ENCODE measurements at regions not wholly inside any gene's neighbourhood (a gene's known extent, or its start where the extent isn't known, plus 50 kb on each side); places are given as distances from the start of the nearest gene placed in this dataset.

- TF ChIP-seq CTCF (IDR thresholded peaks at IDR 0.05; ENCODE audit: low read depth, low read length) = no peak
- in situ Hi-C loops (cut with HindIII; ENCODE audit: low sequenced_read_pairs) = no loop called here
- H3K4me3 ChIP-seq (ENCODE audit: low read depth, low read length) = no peak overlapping the region
- DNase-seq (ENCODE audit: low read depth, low spot score) = no peak
Measured at GRCh38 chr7:124318721-124319450, 286.0 kb upstream of the TMEM229A start.

- TF ChIP-seq CTCF (IDR thresholded peaks at IDR 0.05; ENCODE audit: low read depth, low read length) = no peak
- no peak overlapping the region for H3K4me3 ChIP-seq (ENCODE audit: low read depth, low read length)
- no peak for DNase-seq (ENCODE audit: low read depth, low spot score)
- in situ Hi-C loops (cut with HindIII; ENCODE audit: low sequenced_read_pairs) = no loop called here
Measured at GRCh38 chr7:124310934-124311390, 278.1 kb upstream of the TMEM229A start.

- DNase-seq (ENCODE audit: low read depth, low spot score) = no peak
- no peak overlapping the region for H3K4me3 ChIP-seq (ENCODE audit: low read depth, low read length)
- TF ChIP-seq CTCF (IDR thresholded peaks at IDR 0.05; ENCODE audit: low read depth, low read length) = no peak
- in situ Hi-C loops (cut with HindIII; ENCODE audit: low sequenced_read_pairs) = no loop called here
Measured at GRCh38 chr7:124308384-124308783, 275.5 kb upstream of the TMEM229A start.

- in situ Hi-C loops (cut with HindIII; ENCODE audit: low sequenced_read_pairs) = no loop called here
Measured at GRCh38 chr7:124295289-124295688, 262.4 kb upstream of the TMEM229A start.

GRCh38 chr7:124284937-124285336 is 252.1 kb upstream of the TMEM229A start:
- in situ Hi-C loops (cut with HindIII; ENCODE audit: low sequenced_read_pairs) = no loop called here
- no peak overlapping the region for H3K4me3 ChIP-seq (ENCODE audit: low read depth, low read length)
- TF ChIP-seq CTCF (IDR thresholded peaks at IDR 0.05; ENCODE audit: low read depth, low read length) = no peak
- DNase-seq (ENCODE audit: low read depth, low spot score) = no peak

More at GRCh38 chr7:124295289-124295688, 262.4 kb upstream of the TMEM229A start:
- no peak for TF ChIP-seq CTCF (IDR thresholded peaks at IDR 0.05; ENCODE audit: low read depth, low read length)
- DNase-seq (ENCODE audit: low read depth, low spot score) = no peak
- no peak overlapping the region for H3K4me3 ChIP-seq (ENCODE audit: low read depth, low read length)

- DNase-seq (ENCODE audit: low read depth, low spot score) = no peak
- no peak overlapping the region for H3K4me3 ChIP-seq (ENCODE audit: low read depth, low read length)
- peak; percentile 50 for TF ChIP-seq CTCF (IDR thresholded peaks at IDR 0.05; ENCODE audit: low read depth, low read length)
- in situ Hi-C loops (cut with HindIII; ENCODE audit: low sequenced_read_pairs) = no loop called here
Measured at GRCh38 chr7:124276005-124276622, 243.2 kb upstream of the TMEM229A start.
